22Rv1 (cell line): ENCODE measurements at regions not wholly inside any gene's neighbourhood (a gene's known extent, or its start where the extent isn't known, plus 50 kb on each side); places are given as distances from the start of the nearest gene placed in this dataset.

ENCODE experiments used
- ZFX ChIP-seq: fragments of 450-650 bp; IDR thresholded peaks from 2 replicates; pipeline ENCODE4 v1.6.1; 2017; ENCODE audit warnings: antibody characterized with exemption, borderline replicate concordance
- TF ChIP-seq, protein P1 (sequence below): fragments of 450-650 bp; IDR thresholded peaks from 2 replicates; pipeline ENCODE4 v1.5.1; 2017; ENCODE audit warnings: mild to moderate bottlenecking

DNA sequence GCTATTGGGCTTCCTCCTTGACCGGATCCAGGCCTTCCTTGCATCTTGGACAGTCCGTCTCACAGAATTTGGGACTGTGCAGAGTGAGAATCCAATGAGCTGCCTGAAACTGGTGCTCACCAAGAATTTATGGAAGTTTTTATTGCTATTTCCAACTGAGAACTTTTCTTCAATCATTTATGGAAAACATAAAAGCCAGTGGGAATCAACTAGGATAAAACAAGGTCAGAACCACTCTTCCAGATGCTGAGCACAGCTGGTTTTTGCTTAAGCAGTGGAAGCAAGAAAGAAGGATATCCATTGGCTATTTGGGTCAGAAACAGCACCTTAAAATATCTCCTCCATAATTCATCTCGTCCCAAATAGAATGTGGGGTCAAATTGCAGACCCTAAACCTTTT is 74.2 kb downstream of the CD83 start:
- TF ChIP-seq, protein P1, sequence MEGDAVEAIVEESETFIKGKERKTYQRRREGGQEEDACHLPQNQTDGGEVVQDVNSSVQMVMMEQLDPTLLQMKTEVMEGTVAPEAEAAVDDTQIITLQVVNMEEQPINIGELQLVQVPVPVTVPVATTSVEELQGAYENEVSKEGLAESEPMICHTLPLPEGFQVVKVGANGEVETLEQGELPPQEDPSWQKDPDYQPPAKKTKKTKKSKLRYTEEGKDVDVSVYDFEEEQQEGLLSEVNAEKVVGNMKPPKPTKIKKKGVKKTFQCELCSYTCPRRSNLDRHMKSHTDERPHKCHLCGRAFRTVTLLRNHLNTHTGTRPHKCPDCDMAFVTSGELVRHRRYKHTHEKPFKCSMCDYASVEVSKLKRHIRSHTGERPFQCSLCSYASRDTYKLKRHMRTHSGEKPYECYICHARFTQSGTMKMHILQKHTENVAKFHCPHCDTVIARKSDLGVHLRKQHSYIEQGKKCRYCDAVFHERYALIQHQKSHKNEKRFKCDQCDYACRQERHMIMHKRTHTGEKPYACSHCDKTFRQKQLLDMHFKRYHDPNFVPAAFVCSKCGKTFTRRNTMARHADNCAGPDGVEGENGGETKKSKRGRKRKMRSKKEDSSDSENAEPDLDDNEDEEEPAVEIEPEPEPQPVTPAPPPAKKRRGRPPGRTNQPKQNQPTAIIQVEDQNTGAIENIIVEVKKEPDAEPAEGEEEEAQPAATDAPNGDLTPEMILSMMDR, result no peak
- TF ChIP-seq ZFX, result no peak
